Activated CD4-positive, alpha-beta memory T cell treated with anti-CD3 and anti-CD28 coated beads for 36 hours (primary cell): ENCODE measurements at regions not wholly inside any gene's neighbourhood (a gene's known extent, or its start where the extent isn't known, plus 50 kb on each side); places are given as distances from the start of the nearest gene placed in this dataset.

Experiments used
- CTCF ChIA-PET: fragments of 350-600 bp; sonication (Branson Sonifier 250); formaldehyde crosslinking; loops from one replicate; lab custom pipeline; 2021; ENCODE audit warnings: antibody characterized with exemption, inconsistent platforms; lab: Charles Lee
- POLR2A ChIA-PET: fragments of 350-600 bp; sonication (Branson Sonifier 250); formaldehyde crosslinking; loops from one replicate; lab custom pipeline; 2021; ENCODE audit warnings: antibody characterized with exemption; lab: Charles Lee
- DNase-seq: peaks from one replicate; pipeline ENCODE4 v3.0.0-alpha.2; 2020
- H3K27ac Mint-ChIP-seq: one replicate; pipeline ENCODE4 v1.8.0; 2021; ENCODE audit warnings: mixed read lengths
- H3K27me3 Mint-ChIP-seq: one replicate; pipeline ENCODE4 v1.8.0; 2021; ENCODE audit warnings: mixed read lengths
- H3K36me3 Mint-ChIP-seq: one replicate; pipeline ENCODE4 v1.8.0; 2021; ENCODE audit warnings: mixed read lengths
- H3K4me1 Mint-ChIP-seq: one replicate; pipeline ENCODE4 v1.8.0; 2021; ENCODE audit warnings: low read depth, mixed read lengths
- H3K4me3 Mint-ChIP-seq: one replicate; pipeline ENCODE4 v1.8.0; 2021; ENCODE audit warnings: mild to moderate bottlenecking, mixed read lengths
- H3K9me3 Mint-ChIP-seq: one replicate; pipeline ENCODE4 v1.8.0; 2021; ENCODE audit warnings: mixed read lengths
- intact Hi-C: fragments of 100-400 bp; cut with micrococcal nuclease; formaldehyde crosslinking; loops from one replicate; pipeline ENCODE4 v1.15.1; 2023

DNA sequence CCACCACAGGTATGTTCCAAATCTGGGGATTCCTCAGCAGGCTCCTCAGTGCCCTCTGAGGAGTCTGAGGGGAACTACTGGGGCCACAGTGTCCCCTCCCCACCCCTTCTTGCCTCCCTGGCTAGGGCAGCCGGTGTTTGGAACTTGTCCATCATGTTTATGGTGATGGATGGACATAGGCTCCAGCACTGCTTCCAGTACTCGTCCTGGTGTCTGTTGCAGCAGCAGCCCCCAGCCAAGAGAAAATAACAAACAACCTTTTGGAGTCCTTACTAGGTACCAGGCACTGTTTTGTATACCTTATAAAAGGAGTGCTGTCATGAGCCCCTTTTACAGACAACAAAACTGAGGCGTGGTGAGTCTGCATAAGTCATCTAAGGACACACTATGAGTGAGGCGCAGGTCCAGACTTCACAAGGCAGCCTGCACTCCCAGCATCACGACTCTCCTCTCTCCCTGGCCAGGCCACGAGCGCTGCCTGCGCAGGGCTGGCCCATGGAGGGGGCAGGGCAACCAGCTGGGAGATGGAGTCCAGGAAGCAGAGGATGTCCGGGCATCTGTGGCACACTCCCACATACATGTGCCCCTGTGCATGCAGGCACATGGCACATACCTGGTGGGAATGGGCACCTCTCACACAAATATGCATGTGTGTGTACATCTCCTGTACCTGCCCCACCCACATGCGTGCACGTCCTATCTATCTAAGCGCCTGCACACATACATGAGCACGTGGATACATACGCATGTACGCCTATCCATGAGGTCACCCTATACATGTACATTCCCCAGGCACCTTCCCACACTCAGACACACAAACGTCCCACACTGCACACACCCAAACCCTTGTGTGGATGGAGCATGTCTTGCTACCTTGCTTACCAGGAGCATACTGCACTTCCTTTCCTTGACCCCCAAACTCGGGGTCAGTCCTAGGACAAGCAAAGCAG lies 152.7 kb downstream of the VEGFA start:
- no peak for DNase-seq
- CTCF ChIA-PET, result no interaction called here
- intact Hi-C loops, result no loop called here
- H3K4me1 Mint-ChIP-seq, result peaks cover 23% of the 10 kb centered on the region
- POLR2A ChIA-PET, result no interaction called here
- no peak overlapping the region for H3K27ac Mint-ChIP-seq
- H3K4me3 Mint-ChIP-seq, result no peak overlapping the region
- no peaks in the 10 kb centered on the region for H3K36me3 Mint-ChIP-seq
- no peaks in the 10 kb centered on the region for H3K9me3 Mint-ChIP-seq
- no peaks in the 10 kb centered on the region for H3K27me3 Mint-ChIP-seq

DNA sequence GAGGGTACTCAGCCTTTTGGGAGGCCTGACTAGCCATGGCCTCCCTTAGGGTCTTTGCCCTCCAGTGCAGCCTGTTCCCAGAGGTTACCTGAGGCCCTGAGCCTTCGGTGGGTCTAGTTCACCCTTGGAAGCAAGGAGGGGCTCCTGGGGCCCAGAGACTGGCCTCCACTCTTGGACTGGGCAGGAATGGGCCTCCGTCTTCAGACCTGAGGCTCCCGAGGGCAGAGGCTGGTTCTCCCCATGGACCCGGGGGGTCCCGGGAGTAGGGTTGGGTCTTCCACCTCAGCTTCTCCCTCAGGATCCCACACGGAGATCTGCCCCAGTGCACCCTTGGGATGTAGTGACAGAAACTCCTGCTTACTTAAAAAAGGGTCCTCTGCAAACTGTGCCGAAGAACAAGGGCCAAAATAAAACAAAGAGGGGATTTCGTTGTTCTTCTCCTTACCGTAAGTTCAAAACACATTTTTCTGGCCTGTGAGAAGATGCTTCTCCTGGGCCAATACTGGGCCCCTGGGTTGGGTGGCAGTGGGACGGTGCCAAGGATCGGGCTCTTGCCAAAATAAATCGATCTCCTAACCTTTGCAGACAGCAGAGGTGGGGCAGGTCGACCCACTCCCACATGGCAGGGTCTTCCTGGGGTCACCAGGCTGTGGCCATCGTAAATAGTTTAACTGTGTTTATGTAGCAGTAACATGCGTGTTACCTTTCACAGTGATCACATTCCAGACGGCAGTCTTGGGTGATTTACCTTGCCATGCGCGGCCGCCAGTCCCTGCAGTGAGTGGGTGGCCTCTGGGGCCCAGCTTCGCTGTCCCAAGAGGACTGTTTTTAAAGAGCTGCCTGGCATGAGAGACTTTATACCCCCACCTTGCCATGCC lies 151.8 kb downstream of the VEGFA start:
- POLR2A ChIA-PET, result no interaction called here
- no peak overlapping the region for H3K27ac Mint-ChIP-seq
- H3K36me3 Mint-ChIP-seq, result no peaks in the 10 kb centered on the region
- no peak for DNase-seq
- CTCF ChIA-PET, result no interaction called here
- no peak overlapping the region for H3K4me3 Mint-ChIP-seq
- no peaks in the 10 kb centered on the region for H3K27me3 Mint-ChIP-seq
- H3K9me3 Mint-ChIP-seq, result no peaks in the 10 kb centered on the region
- intact Hi-C loops, result no loop called here
- H3K4me1 Mint-ChIP-seq, result peaks cover 19% of the 10 kb centered on the region

DNA sequence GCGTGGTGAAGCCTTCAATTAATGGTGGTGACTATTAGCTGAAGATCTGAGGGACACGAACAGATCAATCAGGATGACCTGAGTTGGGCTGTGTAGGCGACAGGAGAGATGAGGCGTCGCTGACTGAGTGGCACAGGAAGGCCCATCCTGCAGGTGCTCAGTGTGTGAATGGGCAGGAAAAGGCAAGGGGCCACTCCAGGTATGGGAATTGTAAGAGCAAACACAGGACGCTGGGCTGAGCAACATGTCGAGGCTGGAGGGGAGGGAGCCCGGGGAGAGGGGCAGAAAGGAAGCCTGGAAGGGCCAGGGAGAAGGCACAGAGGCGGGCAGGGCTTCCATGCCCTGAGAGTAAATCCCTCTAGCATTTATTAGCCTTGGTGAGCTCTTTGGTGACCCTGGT lies 151.0 kb downstream of the VEGFA start:
- no peaks in the 10 kb centered on the region for H3K36me3 Mint-ChIP-seq
- no peak for DNase-seq
- H3K27me3 Mint-ChIP-seq, result no peaks in the 10 kb centered on the region
- intact Hi-C loops, result no loop called here
- H3K9me3 Mint-ChIP-seq, result no peaks in the 10 kb centered on the region
- peaks cover 19% of the 10 kb centered on the region for H3K4me1 Mint-ChIP-seq
- ChIA-PET POLR2A (no interaction called here), CTCF (no interaction called here)
- no peak overlapping the region for H3K27ac Mint-ChIP-seq
- no peak overlapping the region for H3K4me3 Mint-ChIP-seq

DNA sequence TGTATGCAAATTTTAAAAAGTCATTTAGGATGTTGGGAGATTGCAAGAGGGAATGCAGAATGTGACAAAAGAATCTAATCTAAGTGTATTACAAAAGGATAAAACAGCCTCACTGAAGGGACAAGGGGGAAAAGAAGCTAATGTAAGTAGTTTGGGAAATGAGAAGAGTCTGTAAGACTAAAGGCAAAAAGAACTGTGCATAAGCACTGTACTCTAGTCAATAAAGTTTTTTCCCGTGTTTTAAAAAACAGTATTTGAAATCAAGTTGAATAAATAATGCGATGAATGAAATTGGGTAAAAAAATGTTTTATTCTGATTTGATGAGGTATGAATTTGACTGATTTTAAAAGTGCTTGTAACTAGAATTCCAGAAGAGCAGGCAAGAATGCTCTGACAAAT lies 149.8 kb downstream of the VEGFA start:
- ChIA-PET POLR2A (no interaction called here), CTCF (no interaction called here)
- Mint-ChIP-seq H3K4me3 (no peak overlapping the region), H3K27me3 (no peaks in the 10 kb centered on the region), H3K36me3 (no peaks in the 10 kb centered on the region), H3K4me1 (peaks cover 19% of the 10 kb centered on the region), H3K9me3 (no peaks in the 10 kb centered on the region), H3K27ac (no peak overlapping the region)
- intact Hi-C loops, result no loop called here
- no peak for DNase-seq

DNA sequence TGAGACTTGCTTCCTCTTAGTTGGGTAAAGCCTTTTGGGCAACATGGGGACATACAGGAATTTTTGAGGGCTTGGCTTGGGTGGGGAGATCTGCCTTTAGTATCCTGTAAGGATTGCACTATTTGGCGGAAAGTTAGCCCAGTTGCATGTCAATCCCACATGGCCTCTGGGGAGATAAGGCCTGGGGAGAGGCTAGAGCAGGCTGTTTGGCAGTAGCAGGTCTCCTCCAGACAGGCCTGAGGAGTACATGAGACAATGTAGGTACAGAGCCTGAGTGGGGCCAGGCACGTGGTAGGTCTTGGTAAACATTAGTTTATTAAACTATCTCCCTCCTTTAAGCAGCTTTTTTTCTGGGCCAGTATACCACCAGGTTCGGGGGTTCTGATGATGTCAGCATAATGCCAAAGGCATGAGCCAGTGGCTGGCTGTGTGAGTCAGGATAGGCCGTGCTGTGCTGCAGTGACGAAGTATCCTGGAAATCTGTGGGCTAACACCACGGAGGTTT lies 147.9 kb downstream of the VEGFA start:
- intact Hi-C loops, result no loop called here
- Mint-ChIP-seq H3K4me3 (no peak overlapping the region), H3K4me1 (peaks cover under 1% of the 10 kb centered on the region), H3K9me3 (no peaks in the 10 kb centered on the region), H3K27ac (no peak overlapping the region), H3K27me3 (no peaks in the 10 kb centered on the region), H3K36me3 (no peaks in the 10 kb centered on the region)
- POLR2A ChIA-PET, result no interaction called here
- CTCF ChIA-PET, result no interaction called here
- no peak for DNase-seq

DNA sequence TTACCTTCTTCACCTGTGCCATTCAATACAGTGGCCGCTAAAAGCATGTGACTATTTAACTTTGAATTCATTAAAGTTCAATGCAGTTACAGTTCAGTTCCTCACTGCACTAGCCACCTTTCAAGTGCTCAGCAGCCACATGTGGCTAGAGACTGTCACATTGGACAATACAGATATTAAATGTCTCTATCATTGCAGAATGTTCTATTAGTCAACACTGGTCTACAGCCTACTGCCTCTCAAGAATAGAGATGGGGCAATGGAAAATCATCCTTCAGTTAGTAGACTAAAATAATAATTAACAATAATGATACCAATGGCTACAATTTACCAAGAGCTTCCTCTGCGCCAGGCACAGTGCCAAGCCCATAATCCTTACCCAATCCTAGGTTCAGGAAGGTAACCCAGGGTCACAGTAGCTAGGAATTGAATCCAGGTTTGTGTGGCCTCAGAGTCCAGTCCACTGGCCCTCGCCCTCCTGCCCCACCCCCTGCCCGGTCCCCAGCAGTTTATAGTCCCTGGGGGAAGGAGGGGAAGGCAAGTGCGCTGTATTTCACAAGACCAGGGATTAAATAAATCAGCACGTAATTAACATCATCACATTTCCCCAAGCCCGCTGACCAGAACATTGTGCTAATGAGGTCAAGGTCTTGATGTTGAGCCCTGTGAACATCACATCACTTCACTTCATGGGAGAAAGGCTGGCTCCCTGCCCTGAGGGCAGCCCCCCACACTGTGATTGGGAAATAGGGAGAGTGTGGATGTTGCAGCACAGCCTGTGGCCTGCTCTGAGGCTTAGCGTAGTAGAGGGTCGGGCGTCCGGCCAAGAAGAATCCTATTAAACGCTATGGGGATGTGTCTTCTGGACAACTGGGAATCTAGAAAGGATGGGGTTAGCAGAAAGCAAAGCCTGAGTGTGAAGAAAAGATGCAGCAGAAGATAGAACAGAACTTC lies 147.2 kb downstream of the VEGFA start:
- ChIA-PET CTCF (no interaction called here), POLR2A (no interaction called here)
- no peaks in the 10 kb centered on the region for H3K36me3 Mint-ChIP-seq
- H3K27ac Mint-ChIP-seq, result no peak overlapping the region
- H3K27me3 Mint-ChIP-seq, result no peaks in the 10 kb centered on the region
- intact Hi-C loops, result no loop called here
- H3K4me3 Mint-ChIP-seq, result no peak overlapping the region
- H3K4me1 Mint-ChIP-seq, result no peaks in the 10 kb centered on the region
- DNase-seq, result no peak
- no peaks in the 10 kb centered on the region for H3K9me3 Mint-ChIP-seq

DNA sequence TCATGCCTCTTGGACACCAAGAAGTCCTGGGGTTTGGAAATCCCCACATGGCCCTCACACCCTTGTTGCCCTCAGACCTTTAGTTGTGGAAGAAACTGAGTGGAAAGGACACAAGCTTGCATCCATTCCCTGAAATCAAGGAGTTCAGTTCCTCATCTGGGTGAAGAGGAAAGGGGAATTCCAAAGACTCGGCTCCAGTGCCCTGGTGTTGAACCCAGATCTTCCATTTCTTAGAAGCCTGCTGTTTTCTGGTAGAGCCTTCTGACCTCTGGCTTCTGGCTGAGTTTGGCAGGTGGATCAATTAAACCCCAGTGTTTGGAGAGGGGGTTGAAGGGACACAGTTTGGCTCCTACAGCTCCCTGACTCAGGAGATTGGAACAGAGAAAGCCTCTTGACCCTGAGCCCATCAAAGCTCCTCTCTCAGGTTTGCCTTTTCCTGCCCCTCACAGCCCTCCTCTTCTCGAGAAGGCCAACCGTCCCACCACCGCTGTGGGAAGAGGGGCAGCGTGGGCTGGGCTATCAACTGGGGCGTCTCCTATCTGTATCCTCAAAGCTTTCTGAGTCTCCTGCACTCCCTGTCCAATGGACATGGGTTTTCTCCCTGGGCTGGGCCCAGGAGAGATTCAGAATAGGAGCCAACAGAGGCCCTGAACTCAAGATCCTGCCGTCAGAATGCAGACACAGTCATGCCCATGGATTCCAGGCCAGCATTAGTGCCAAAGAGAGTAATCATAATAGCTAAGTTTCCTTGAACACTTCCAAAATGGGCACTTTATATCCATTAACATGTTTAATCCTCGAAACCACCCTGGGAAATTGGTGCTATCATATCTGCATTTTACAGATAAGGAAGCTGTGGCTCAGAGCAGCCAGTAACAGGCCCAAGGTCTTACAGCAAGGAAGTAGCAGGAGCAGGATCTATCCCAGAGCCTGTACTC lies 146.2 kb downstream of the VEGFA start:
- Mint-ChIP-seq H3K4me3 (no peak overlapping the region), H3K27ac (no peak overlapping the region), H3K4me1 (no peaks in the 10 kb centered on the region), H3K27me3 (no peaks in the 10 kb centered on the region), H3K36me3 (no peaks in the 10 kb centered on the region), H3K9me3 (no peaks in the 10 kb centered on the region)
- DNase-seq, result no peak
- intact Hi-C loops, result no loop called here
- CTCF ChIA-PET, result interaction anchor here (1.1 kb wide), 1 partner anchor 146 kb away, joined by 3 read pairs; the partner anchor contains the start of gene VEGFA
- POLR2A ChIA-PET, result no interaction called here

DNA sequence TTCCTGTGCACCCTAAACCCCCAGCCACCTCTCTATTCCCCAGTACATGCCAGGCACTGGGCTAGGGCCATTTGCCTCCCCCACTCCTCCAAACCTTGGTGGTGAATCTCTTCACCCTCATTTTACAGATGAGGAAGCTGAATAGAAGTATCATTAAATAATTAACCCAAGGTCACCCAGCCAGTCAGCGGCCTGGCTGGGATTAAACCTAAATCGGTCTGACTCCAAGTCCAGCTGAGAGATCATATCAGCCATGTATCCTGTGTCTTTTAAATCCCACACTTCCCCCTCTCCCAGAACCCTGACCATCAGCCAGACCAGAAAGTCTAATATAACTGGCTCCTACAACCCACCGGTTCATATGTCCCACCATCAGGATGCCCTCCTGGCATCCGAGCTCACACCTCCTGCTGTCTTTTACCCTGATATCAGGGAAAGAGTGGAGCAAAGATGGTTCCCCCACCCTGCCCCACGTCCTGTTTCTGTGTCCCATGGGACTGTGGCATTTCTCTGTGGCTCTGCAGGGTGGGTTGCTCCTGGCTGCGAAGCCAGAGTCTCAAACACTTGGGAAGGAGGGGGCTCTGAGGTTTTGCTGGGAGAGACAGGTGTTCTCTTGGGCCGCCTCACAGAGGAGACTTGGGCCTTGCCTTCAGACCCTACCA lies 145.3 kb downstream of the VEGFA start:
- no peaks in the 10 kb centered on the region for H3K4me1 Mint-ChIP-seq
- DNase-seq, result no peak
- H3K9me3 Mint-ChIP-seq, result no peaks in the 10 kb centered on the region
- H3K36me3 Mint-ChIP-seq, result no peaks in the 10 kb centered on the region
- CTCF ChIA-PET, result interaction anchor here (1.1 kb wide), 1 partner anchor 145 kb away, joined by 3 read pairs; the partner anchor contains the start of gene VEGFA
- POLR2A ChIA-PET, result no interaction called here
- H3K27ac Mint-ChIP-seq, result no peak overlapping the region
- no peak overlapping the region for H3K4me3 Mint-ChIP-seq
- no peaks in the 10 kb centered on the region for H3K27me3 Mint-ChIP-seq
- intact Hi-C loops, result no loop called here

DNA sequence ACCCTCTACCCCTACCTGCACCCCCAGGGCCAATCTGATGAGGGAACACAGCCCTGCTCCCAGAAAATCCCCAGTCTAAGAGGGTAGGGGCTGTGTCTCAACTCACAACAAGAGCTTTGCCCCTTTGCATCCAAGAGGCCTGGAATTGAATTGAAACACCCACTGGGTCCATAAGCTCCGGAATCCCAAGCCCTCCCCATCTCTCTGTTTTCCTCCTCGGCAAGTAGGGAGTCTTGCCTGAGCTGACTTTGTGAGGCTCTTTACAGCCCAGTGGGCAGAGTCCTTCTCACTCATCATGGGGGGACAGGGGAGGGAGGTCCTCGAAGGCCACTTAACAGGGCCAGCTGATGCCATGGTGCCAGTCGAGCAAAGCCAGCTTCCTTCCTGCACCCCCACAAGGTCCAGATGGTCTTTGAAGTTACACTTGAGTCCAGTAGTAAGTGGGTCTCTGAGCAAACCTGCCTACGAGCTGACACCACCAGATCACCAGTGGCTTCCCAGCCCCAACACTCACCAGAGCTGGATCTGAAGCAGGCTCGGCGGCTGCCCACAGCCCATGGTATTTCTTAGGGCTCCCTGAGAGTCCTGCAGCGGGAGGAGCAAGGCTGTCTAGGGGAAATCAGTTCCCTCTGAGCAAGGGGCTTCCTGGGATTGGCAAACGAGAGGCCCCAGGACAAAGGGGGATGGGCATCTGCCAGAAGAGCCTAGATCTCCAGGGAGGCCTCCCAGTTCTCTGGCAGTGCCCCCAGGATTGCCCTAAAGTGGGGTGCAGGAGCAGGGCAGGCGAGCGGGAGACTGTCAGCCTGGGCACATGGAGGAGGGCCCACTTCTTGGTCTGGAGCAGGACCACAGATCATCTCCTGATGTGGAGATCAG lies 144.5 kb downstream of the VEGFA start:
- no peaks in the 10 kb centered on the region for H3K36me3 Mint-ChIP-seq
- no peaks in the 10 kb centered on the region for H3K9me3 Mint-ChIP-seq
- intact Hi-C loops, result no loop called here
- no peak overlapping the region for H3K27ac Mint-ChIP-seq
- H3K4me3 Mint-ChIP-seq, result no peak overlapping the region
- no peak for DNase-seq
- ChIA-PET CTCF (no interaction called here), POLR2A (interaction anchor here (0.6 kb wide), 1 partner anchor 275 kb away, joined by 4 read pairs; no protein-coding TSS in a partner anchor)
- no peaks in the 10 kb centered on the region for H3K4me1 Mint-ChIP-seq
- H3K27me3 Mint-ChIP-seq, result no peaks in the 10 kb centered on the region
